H1 (cell line): ENCODE measurements at regions not wholly inside any gene's neighbourhood (a gene's known extent, or its start where the extent isn't known, plus 50 kb on each side); places are given as distances from the start of the nearest gene placed in this dataset.
"Not testable (repeated sequence)": the region's sequence is repeated elsewhere in the genome, so short reads cannot be mapped to it uniquely, and the experiment has no call there.

Experiments
- CTCF ChIA-PET: fragments of 300-600 bp; sonication (Branson Sonifier 250); formaldehyde crosslinking; loops from one replicate; lab custom pipeline; 2021; ENCODE audit not compliant: partially characterized antibody; lab: Charles Lee
- POLR2A ChIA-PET: fragments of 300-600 bp; sonication (Branson Sonifier 250); formaldehyde crosslinking; loops from one replicate; lab custom pipeline; 2021; ENCODE audit warnings: inconsistent platforms; ENCODE audit not compliant: partially characterized antibody; lab: Charles Lee
- DNase-seq, 2 experiments: peaks; one replicate each; pipeline versions ENCODE4 v3.0.0 to v3.0.0-alpha.2; 2010 to 2022; ENCODE audit warnings: low spot score in 2 of 2, low read depth in 1 of 2, mixed read lengths in 1 of 2
- FAIRE-seq: peaks from 2 replicates; lab custom pipeline; 2011; peaks lifted over from hg19 to GRCh38; lab: Jason Lieb, UNC
- H2AFZ ChIP-seq: 2 replicates; pipeline ENCODE4 v1.8.1; 2012; ENCODE audit warnings: low read length, inconsistent platforms
- H2AK5ac ChIP-seq: 2 replicates; pipeline ENCODE4 v1.6.1; 2013; ENCODE audit warnings: low read depth, low read length
- H2BK120ac ChIP-seq: replicated peaks from 2 replicates; pipeline ENCODE3; 2013; ENCODE audit warnings: low read depth, low read length, inconsistent platforms
- H2BK12ac ChIP-seq: 2 replicates; pipeline ENCODE4 v1.6.1; 2013; ENCODE audit warnings: low read depth, low read length
- H2BK15ac ChIP-seq: 2 replicates; pipeline ENCODE4 v1.6.1; 2013; ENCODE audit warnings: low read length
- H2BK20ac ChIP-seq: 2 replicates; pipeline ENCODE4 v1.6.1; 2013; ENCODE audit warnings: low read length
- H2BK5ac ChIP-seq: 2 replicates; pipeline ENCODE4 v1.6.1; 2013; ENCODE audit warnings: low read depth, low read length
- H3K14ac ChIP-seq: 2 replicates; pipeline ENCODE4 v1.6.1; 2013; ENCODE audit warnings: inconsistent platforms; ENCODE audit not compliant: insufficient read length
- H3K18ac ChIP-seq: 2 replicates; pipeline ENCODE4 v1.6.1; 2013; ENCODE audit warnings: low read length; ENCODE audit errors: extremely low read depth
- H3K23ac ChIP-seq: 2 replicates; pipeline ENCODE4 v1.6.1; 2013; ENCODE audit warnings: inconsistent platforms; ENCODE audit not compliant: insufficient read length
- H3K23me2 ChIP-seq: 2 replicates; pipeline ENCODE4 v1.6.1; 2013; ENCODE audit warnings: low read depth, low read length
- H3K27ac ChIP-seq: 2 replicates; pipeline ENCODE4 v1.6.1; 2011; ENCODE audit warnings: low read depth, low read length, inconsistent platforms
- H3K27me3 ChIP-seq, 4 experiments: replicated peaks in 1 of 4; 1 replicate in 1 of 4; 2 replicates in 3 of 4; pipeline versions ENCODE4 v1.6.1 to v1.8.1; 2011 to 2013; ENCODE audit warnings: low read length in 3 of 4, mild to moderate bottlenecking in 3 of 4, inconsistent platforms in 2 of 4, mixed read lengths in 2 of 4, moderate library complexity in 1 of 4; ENCODE audit not compliant: control insufficient read depth in 3 of 4, insufficient read depth in 3 of 4; ENCODE audit errors: extremely low read depth in 1 of 4
- H3K36me3 ChIP-seq, 4 experiments: 2 replicates each; pipeline versions ENCODE4 v1.6.1 to v1.8.1; 2011 to 2013; ENCODE audit warnings: mild to moderate bottlenecking in 4 of 4, low read length in 3 of 4, moderate library complexity in 2 of 4, control low read depth in 1 of 4, inconsistent platforms in 1 of 4; ENCODE audit not compliant: insufficient read depth in 4 of 4, control insufficient read depth in 2 of 4
- H3K4ac ChIP-seq: replicated peaks from 2 replicates; pipeline ENCODE3; 2013; ENCODE audit warnings: low read length, low read depth, mixed read lengths, inconsistent platforms; ENCODE audit not compliant: insufficient read length
- H3K4me1 ChIP-seq, 4 experiments: replicated peaks in 1 of 4; 1 replicate in 1 of 4; 2 replicates in 3 of 4; pipeline versions ENCODE4 v1.6.1 to v1.8.1; 2011 to 2013; ENCODE audit warnings: low read length in 3 of 4, inconsistent platforms in 2 of 4, mixed read lengths in 1 of 4; ENCODE audit not compliant: insufficient read depth in 4 of 4, control insufficient read depth in 3 of 4
- H3K4me2 ChIP-seq, 2 experiments: 2 replicates each; pipeline versions ENCODE4 v1.6.1 to v1.8.1; 2011 to 2013; ENCODE audit warnings: low read depth in 2 of 2, low read length in 2 of 2, control low read depth in 1 of 2, inconsistent platforms in 1 of 2, mild to moderate bottlenecking in 1 of 2; ENCODE audit not compliant: insufficient read depth in 1 of 2
- H3K4me3 ChIP-seq, 4 experiments: fragments of 200-600, 300-600 bp in 1 of 4; sonication (generic), shearing (Covaris generic), sonication (Bioruptor Twin) in 1 of 4; 2 replicates each; pipeline versions ENCODE4 v1.5.1 to v1.8.1; 2011 to 2016; ENCODE audit warnings: low read length in 4 of 4, low read depth in 3 of 4, control low read depth in 2 of 4, inconsistent platforms in 2 of 4, mild to moderate bottlenecking in 2 of 4, mixed read lengths in 1 of 4, moderate library complexity in 1 of 4; ENCODE audit not compliant: insufficient read depth in 2 of 4; ENCODE audit errors: extremely low read depth in 1 of 4
- H3K56ac ChIP-seq: replicated peaks from 2 replicates; pipeline ENCODE3; 2013; ENCODE audit warnings: low read depth, mild to moderate bottlenecking, mixed read lengths, low read length, inconsistent platforms; ENCODE audit not compliant: insufficient read length
- H3K79me1 ChIP-seq: 2 replicates; pipeline ENCODE4 v1.6.1; 2013; ENCODE audit warnings: low read depth, low read length, control low read depth
- H3K79me2 ChIP-seq, 2 experiments: 2 replicates each; pipeline versions ENCODE4 v1.6.1 to v1.8.1; 2012 to 2013; ENCODE audit warnings: low read length in 2 of 2, mild to moderate bottlenecking in 2 of 2, inconsistent platforms in 1 of 2; ENCODE audit not compliant: insufficient read depth in 2 of 2, control insufficient read depth in 1 of 2
- H3K9ac ChIP-seq, 4 experiments: replicated peaks in 1 of 4; 1 replicate in 1 of 4; 2 replicates in 3 of 4; pipeline versions ENCODE4 v1.6.1 to v1.8.1; 2011 to 2013; ENCODE audit warnings: low read depth in 3 of 4, low read length in 3 of 4, control low read depth in 2 of 4, mild to moderate bottlenecking in 2 of 4, moderate library complexity in 2 of 4, inconsistent platforms in 1 of 4; ENCODE audit errors: extremely low read depth in 1 of 4
- H3K9me3 ChIP-seq, 2 experiments: 2 replicates each; pipeline versions ENCODE4 v1.6.1 to v1.8.1; 2012 to 2013; ENCODE audit warnings: mild to moderate bottlenecking in 2 of 2, moderate library complexity in 2 of 2, control low read depth in 1 of 2, inconsistent platforms in 1 of 2, low read depth in 1 of 2, low read length in 1 of 2, mixed read lengths in 1 of 2; ENCODE audit not compliant: insufficient read depth in 2 of 2
- H4K20me1 ChIP-seq, 2 experiments: replicated peaks in 1 of 2; 2 replicates each; pipeline versions ENCODE3 to v1.8.1; 2011 to 2013; ENCODE audit warnings: inconsistent platforms in 2 of 2, low read length in 2 of 2, mild to moderate bottlenecking in 1 of 2; ENCODE audit not compliant: insufficient read depth in 2 of 2, control insufficient read depth in 1 of 2
- H4K5ac ChIP-seq: 2 replicates; pipeline ENCODE4 v1.6.1; 2013; ENCODE audit warnings: low read length, low read depth, mixed read lengths, inconsistent platforms; ENCODE audit not compliant: insufficient read length
- H4K8ac ChIP-seq: 2 replicates; pipeline ENCODE4 v1.8.0; 2013; ENCODE audit warnings: mild to moderate bottlenecking, moderate library complexity, low read length, inconsistent platforms; ENCODE audit not compliant: insufficient read depth; ENCODE audit errors: extremely low read depth
- H4K91ac ChIP-seq: replicated peaks from 2 replicates; pipeline ENCODE3; 2013; ENCODE audit warnings: low read length, mixed read lengths, inconsistent platforms; ENCODE audit not compliant: insufficient read length
- WGBS, 2 experiments: shearing (Covaris generic) in 1 of 2; methylation state at CpG; one replicate each; pipeline versions ENCODE4 v1.1.6 to v1.1.7; 2013 to 2015; ENCODE audit warnings: low lambda C conversion rate in 2 of 2, mixed read lengths in 2 of 2, inconsistent platforms in 1 of 2, low coverage in 1 of 2, missing lambda C conversion rate in 1 of 2; ENCODE audit not compliant: insufficient replicate concordance in 2 of 2, insufficient coverage in 1 of 2, insufficient read length in 1 of 2; ENCODE audit errors: extremely low coverage in 1 of 2, missing lambda C conversion rate in 1 of 2; 5-methylcytosine and 5-hydroxymethylcytosine counted together

- H3K9ac ChIP-seq, H3K23me2 ChIP-seq, H2BK15ac ChIP-seq, H4K5ac ChIP-seq, H2BK20ac ChIP-seq, H2AFZ ChIP-seq, H2BK5ac ChIP-seq, H3K27ac ChIP-seq, POLR2A ChIA-PET, DNase-seq, CTCF ChIA-PET, H2BK120ac ChIP-seq, H4K8ac ChIP-seq, H3K14ac ChIP-seq, H3K23ac ChIP-seq, H3K27me3 ChIP-seq, H4K20me1 ChIP-seq, H3K4ac ChIP-seq, H3K56ac ChIP-seq, H3K18ac ChIP-seq, H3K9me3 ChIP-seq, H3K4me3 ChIP-seq, H3K4me1 ChIP-seq, H3K79me1 ChIP-seq, H3K36me3 ChIP-seq, H4K91ac ChIP-seq, H2AK5ac ChIP-seq, FAIRE-seq, H2BK12ac ChIP-seq, H3K79me2 ChIP-seq, H3K4me2 ChIP-seq: not testable (repeated sequence)
- 98% methylated on average over 2 of the region's 2 CpGs; no CpG with 5 or more reads in 1 of the 2 experiments for WGBS, 2 experiments
Measured at GRCh38 chr4:58280928-58281327, 1170.7 kb upstream of the IGFBP7 start.
